ENCODE measurements at regions not wholly inside any gene's neighbourhood (a gene's known extent, or its start where the extent isn't known, plus 50 kb on each side); places are given as distances from the start of the nearest gene placed in this dataset.

GRCh38 chr19:28495046-28495445 is 717.9 kb downstream of the UQCRFS1 start:
- no peak for DNase-seq

- DNase-seq, result no peak
These were observed 718.5 kb downstream of the UQCRFS1 start for GRCh38 chr19:28494461-28494860.

- no peak for DNase-seq
These were observed 719.1 kb downstream of the UQCRFS1 start for GRCh38 chr19:28493884-28494283.

GRCh38 chr19:28492621-28493020 is 720.3 kb downstream of the UQCRFS1 start:
- DNase-seq, result no peak

GRCh38 chr19:28492201-28492600 is 720.8 kb downstream of the UQCRFS1 start:
- DNase-seq, result no peak

GRCh38 chr19:28489776-28490175 is 723.2 kb downstream of the UQCRFS1 start:
- no peak for DNase-seq

- DNase-seq, result no peak
These were observed 723.8 kb downstream of the UQCRFS1 start for GRCh38 chr19:28489126-28489660.

GRCh38 chr19:28487999-28488398 is 725.0 kb downstream of the UQCRFS1 start:
- DNase-seq, result no peak

- DNase-seq, result no peak
These were observed 726.0 kb downstream of the UQCRFS1 start for GRCh38 chr19:28486926-28487325.

- no peak for DNase-seq
These were observed 726.5 kb downstream of the UQCRFS1 start for GRCh38 chr19:28486473-28486872.

GRCh38 chr19:28485292-28485691 is 727.7 kb downstream of the UQCRFS1 start:
- DNase-seq, result no peak

- DNase-seq, result no peak
These were observed 729.8 kb downstream of the UQCRFS1 start for GRCh38 chr19:28483197-28483596.

GRCh38 chr19:28482221-28482620 is 730.7 kb downstream of the UQCRFS1 start:
- DNase-seq, result no peak

GRCh38 chr19:28481674-28482073 is 731.3 kb downstream of the UQCRFS1 start:
- DNase-seq, result no peak

- no peak for DNase-seq
These were observed 737.4 kb downstream of the UQCRFS1 start for GRCh38 chr19:28475525-28475924.

- no peak for DNase-seq
These were observed 740.1 kb downstream of the UQCRFS1 start for GRCh38 chr19:28472843-28473242.

- DNase-seq, result no peak
These were observed 741.0 kb downstream of the UQCRFS1 start for GRCh38 chr19:28471731-28472510.

GRCh38 chr19:28469544-28469943 is 743.4 kb downstream of the UQCRFS1 start:
- no peak for DNase-seq

- DNase-seq, result peak in 1 of 2 experiments; percentile 5
These were observed 744.1 kb downstream of the UQCRFS1 start for GRCh38 chr19:28468701-28469459.

GRCh38 chr19:28466107-28467045 is 746.6 kb downstream of the UQCRFS1 start:
- DNase-seq, result peak; percentile 64 to 71

- no peak for DNase-seq
These were observed 747.4 kb downstream of the UQCRFS1 start for GRCh38 chr19:28465371-28466086.

GRCh38 chr19:28463493-28464053 is 749.4 kb downstream of the UQCRFS1 start:
- no peak for DNase-seq
